SK-MEL-5 (cell line): ENCODE measurements at regions not wholly inside any gene's neighbourhood (a gene's known extent, or its start where the extent isn't known, plus 50 kb on each side); places are given as distances from the start of the nearest gene placed in this dataset.
"Not testable (repeated sequence)": the region's sequence is repeated elsewhere in the genome, so short reads cannot be mapped to it uniquely, and the experiment has no call there.

ENCODE experiments used
- DNase-seq: peaks from one replicate; pipeline ENCODE4 v3.0.0-alpha.2; 2016; ENCODE audit warnings: low read depth, low spot score
- in situ Hi-C: cut with HindIII; loops from 2 replicates; pipeline ENCODE4 v1.10.0; 2016; ENCODE audit warnings: low sequenced_read_pairs, high pct_unique_total_duplicates, low pct_unique_long_range_greater_than_20kb

DNA sequence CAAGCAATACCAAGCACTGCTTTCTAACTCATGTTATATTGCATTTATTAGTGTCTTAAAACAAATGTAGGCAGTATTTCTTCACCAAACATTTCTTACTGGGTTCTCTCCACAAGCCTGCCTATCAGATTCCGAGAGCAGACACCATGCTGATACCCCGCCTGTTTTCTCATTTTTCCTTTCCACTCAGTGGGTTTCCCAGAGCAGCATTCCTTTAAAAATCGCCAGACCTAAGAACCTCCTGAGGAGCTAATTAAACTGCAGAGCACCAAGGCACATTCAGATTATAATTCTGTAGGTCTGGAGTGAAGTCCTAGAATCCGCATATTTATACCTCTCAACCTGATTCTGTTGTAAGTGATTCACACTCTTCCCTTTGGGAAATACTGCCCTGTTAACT lies 405.6 kb downstream of the TNS1 start:
- no peak for DNase-seq
- in situ Hi-C loops: no loop called here

- in situ Hi-C loops: no loop called here
- no peak for DNase-seq
Measured at GRCh38 chr2:217593732-217594131, 409.1 kb downstream of the TNS1 start.

- in situ Hi-C loops: no loop called here
- DNase-seq: no peak
Measured at GRCh38 chr2:217588266-217588665, 414.5 kb downstream of the TNS1 start.

GRCh38 chr2:217585362-217585761 lies 417.4 kb downstream of the TNS1 start:
- in situ Hi-C loops: no loop called here
- no peak for DNase-seq

- in situ Hi-C loops, DNase-seq: not testable (repeated sequence)
Measured at GRCh38 chr2:217580407-217580806, 422.4 kb downstream of the TNS1 start.

- in situ Hi-C loops: no loop called here
- DNase-seq: no peak
Measured at GRCh38 chr2:217573571-217573970, 429.2 kb downstream of the TNS1 start.

GRCh38 chr2:217570394-217570793 lies 432.4 kb downstream of the TNS1 start:
- no peak for DNase-seq
- in situ Hi-C loops: no loop called here

DNA sequence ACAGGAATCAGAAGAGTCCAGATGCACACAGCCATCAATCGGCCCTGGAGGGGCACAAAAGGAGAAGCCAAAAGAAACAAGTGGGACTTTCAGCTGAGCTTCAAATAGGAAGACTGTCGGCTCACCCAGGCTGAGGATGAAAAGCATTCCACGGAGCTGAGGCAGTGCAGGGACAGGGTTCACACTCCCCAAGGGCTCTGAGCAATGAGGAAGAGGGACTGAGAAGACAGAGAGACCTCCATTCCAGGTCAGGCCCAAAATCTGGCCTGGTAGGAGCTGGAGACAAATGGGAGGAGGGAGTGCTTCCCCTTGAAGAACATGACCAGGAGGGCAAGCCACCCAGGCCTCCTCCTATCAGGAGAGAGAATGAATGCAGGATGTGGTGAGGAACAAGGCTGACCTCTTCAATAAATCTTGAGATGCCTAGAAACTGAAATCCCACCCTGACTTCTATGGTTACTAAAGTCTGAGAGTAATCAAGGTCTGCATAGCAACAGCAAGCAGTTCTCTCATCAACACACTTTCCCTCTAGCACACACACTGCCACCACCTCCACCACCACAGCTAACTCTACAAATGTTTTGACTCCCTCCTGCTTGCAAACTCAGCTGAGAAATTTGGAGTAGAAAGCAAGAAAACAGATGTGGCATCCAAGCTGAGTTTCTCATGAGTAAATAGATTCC lies 434.4 kb downstream of the TNS1 start:
- in situ Hi-C loops: no loop called here
- DNase-seq: no peak

- in situ Hi-C loops: no loop called here
- DNase-seq: no peak
Measured at GRCh38 chr2:217563565-217563964, 439.2 kb downstream of the TNS1 start.

DNA sequence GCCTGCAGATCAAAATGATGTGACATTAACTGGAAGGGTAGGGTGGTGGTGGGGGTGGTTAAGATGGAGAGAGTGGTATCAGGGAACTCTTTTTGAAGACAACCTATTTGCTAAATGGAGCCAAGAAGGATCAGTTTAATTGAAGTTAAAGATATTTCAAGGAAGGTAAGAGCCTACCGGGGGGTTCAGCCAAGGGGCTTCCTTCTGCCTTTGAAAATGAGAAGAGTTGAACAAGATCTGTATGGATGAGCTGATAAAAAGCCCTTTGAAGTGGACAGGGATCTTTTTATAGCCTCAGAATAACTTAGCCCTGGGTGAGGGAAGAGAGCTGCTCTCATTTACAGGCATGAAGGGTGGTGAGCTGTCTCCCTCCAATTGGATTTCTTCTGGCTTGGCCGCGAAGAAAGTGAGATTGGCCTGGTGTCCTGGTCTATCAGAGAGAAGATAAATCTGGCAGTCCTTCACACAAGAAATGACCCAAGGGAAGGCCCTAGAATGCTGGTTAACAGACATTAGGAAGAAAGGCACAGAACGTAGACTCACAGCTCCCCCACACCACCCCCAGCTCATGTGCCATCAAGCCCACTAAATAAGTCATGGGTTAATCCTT lies 439.8 kb downstream of the TNS1 start:
- in situ Hi-C loops: no loop called here
- DNase-seq: no peak

DNA sequence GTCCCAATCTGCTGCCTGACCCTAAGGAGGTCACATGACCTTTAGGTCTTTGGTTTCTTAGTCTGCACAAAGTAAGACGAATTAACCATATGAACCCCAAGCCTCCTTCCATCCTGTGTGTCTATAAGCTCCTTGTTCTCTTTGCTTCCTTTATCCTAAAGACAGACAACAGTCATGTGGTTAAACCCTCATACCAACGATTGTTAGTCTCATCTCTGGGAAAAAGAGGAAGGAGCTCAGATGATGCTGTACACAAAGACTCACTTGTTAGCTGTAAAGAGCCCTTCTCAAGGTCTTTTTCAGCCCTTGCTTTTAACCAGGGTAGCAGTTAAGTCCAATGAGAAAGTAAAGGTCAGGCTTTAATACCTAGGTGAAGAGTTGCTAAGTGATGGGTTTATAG lies 443.7 kb downstream of the TNS1 start:
- in situ Hi-C loops: no loop called here
- peak; percentile 98 for DNase-seq

DNA sequence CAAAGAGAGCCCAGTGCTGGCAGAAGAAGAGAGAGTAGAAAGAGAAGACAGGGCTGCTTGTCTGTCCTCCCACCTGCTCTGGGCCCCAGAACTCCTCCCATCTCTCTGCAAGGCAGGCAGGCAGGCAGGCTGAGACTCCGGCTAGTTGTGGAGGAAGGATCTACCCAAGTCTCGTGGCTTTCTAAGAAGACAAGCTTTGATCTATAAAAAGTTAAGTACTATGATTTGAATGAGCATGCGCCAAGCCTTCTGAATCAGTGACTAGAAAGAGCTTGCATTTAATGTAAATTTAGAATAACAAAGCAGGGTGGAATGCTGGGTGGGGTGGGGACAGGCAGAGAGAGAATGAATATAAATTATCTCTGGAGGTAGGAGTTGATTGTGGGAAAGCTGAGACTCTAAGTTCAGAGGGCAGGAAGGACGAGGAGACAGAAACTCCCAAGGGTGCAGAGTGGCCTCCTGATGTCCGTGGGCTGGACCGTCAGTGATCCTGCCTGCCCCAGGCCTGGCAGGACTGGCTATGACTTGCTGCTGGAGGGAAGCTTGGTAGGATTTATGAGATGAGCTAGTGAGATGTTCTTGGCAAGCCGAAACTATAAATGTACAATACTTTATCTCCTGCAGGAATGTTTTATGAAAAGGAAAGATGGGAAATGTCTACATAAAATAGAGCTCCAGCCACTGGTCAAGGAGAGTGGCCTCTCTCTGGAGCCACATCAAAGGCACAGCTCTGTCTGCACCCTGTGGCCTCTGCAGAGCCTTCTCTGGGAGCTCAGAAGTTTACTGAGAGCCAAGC lies 447.5 kb downstream of the TNS1 start:
- DNase-seq: no peak

GRCh38 chr2:217553679-217554078 lies 449.1 kb downstream of the TNS1 start:
- in situ Hi-C loops: no loop called here
- no peak for DNase-seq

More for the DNA sequence above, 447.5 kb downstream of the TNS1 start:
- in situ Hi-C loops: no loop called here

GRCh38 chr2:217553202-217553601 lies 449.6 kb downstream of the TNS1 start:
- no peak for DNase-seq
- in situ Hi-C loops: no loop called here

- in situ Hi-C loops: no loop called here
- DNase-seq: no peak
Measured at GRCh38 chr2:217552081-217552480, 450.7 kb downstream of the TNS1 start.

GRCh38 chr2:217551252-217551899 lies 451.4 kb downstream of the TNS1 start:
- in situ Hi-C loops: no loop called here
- DNase-seq: no peak

DNA sequence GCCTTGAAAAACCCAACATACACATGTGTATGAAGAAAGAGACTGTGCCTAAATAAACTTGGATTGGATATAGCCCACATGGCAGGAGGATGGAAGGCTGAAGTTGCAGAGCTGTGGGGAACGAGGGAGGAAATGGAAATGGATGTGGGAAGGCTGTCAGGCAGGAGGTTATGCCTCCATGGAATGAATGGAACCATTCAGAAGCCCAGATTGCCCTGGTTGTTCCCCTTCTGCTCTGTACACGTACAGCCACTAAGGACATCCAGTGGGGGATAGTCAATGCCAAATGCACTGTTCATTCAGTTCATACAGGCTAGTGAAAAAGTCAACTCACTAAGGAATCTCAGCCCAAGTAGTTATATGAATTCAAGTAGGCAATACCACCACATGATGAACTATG lies 463.7 kb downstream of the TNS1 start:
- in situ Hi-C loops: no loop called here

GRCh38 chr2:217538719-217539118 lies 464.1 kb downstream of the TNS1 start:
- peak; percentile 19 for DNase-seq
- in situ Hi-C loops: no loop called here

More for the DNA sequence above, 463.7 kb downstream of the TNS1 start:
- peak; percentile 74 for DNase-seq
